Type B pancreatic cell (in vitro differentiated cells): ENCODE measurements at regions not wholly inside any gene's neighbourhood (a gene's known extent, or its start where the extent isn't known, plus 50 kb on each side); places are given as distances from the start of the nearest gene placed in this dataset.

Source experiments
- DNase-seq: peaks from one replicate; pipeline ENCODE4 v3.0.0; 2021; ENCODE audit warnings: mixed read lengths; ENCODE audit not compliant: unreplicated experiment; ENCODE audit errors: extremely low spot score
- H3K27ac Mint-ChIP-seq: 2 replicates; pipeline ENCODE4 v1.8.0; 2021; ENCODE audit warnings: mild to moderate bottlenecking, mixed read lengths
- H3K27me3 Mint-ChIP-seq: 2 replicates; pipeline ENCODE4 v1.8.0; 2021; ENCODE audit warnings: mixed read lengths
- H3K36me3 Mint-ChIP-seq: 2 replicates; pipeline ENCODE4 v1.8.0; 2021; ENCODE audit warnings: mixed read lengths
- H3K4me1 Mint-ChIP-seq: one replicate; pipeline ENCODE4 v1.8.0; 2021; ENCODE audit warnings: mixed read lengths; ENCODE audit not compliant: unreplicated experiment
- H3K4me3 Mint-ChIP-seq: 2 replicates; pipeline ENCODE4 v1.8.0; 2021; ENCODE audit warnings: mild to moderate bottlenecking, mixed read lengths
- H3K9me3 Mint-ChIP-seq: 2 replicates; pipeline ENCODE4 v1.8.0; 2021; ENCODE audit warnings: mixed read lengths
- CTCF ChIP-seq: fragments of 200-600 bp; sonication (generic); conservative IDR thresholded peaks from 2 replicates; pipeline ENCODE4 v1.5.0; 2021; ENCODE audit warnings: antibody characterized with exemption, mild to moderate bottlenecking

- Mint-ChIP-seq H3K27ac (peak overlapping the region; percentile 44), H3K4me3 (no peak overlapping the region), H3K27me3 (no peaks in the 10 kb centered on the region), H3K4me1 (peaks cover 56% of the 10 kb centered on the region), H3K36me3 (no peaks in the 10 kb centered on the region), H3K9me3 (peaks cover 3% of the 10 kb centered on the region)
- no peak for TF ChIP-seq CTCF
- no peak for DNase-seq
These were observed 72.1 kb upstream of the TENM4 start for GRCh38 chr11:79512706-79513469.

GRCh38 chr11:79510960-79511359 lies 70.1 kb upstream of the TENM4 start:
- Mint-ChIP-seq H3K27me3 (no peaks in the 10 kb centered on the region), H3K4me3 (no peak overlapping the region), H3K9me3 (peaks cover 3% of the 10 kb centered on the region), H3K27ac (no peak overlapping the region), H3K36me3 (no peaks in the 10 kb centered on the region), H3K4me1 (peaks cover 40% of the 10 kb centered on the region)
- DNase-seq = no peak
- TF ChIP-seq CTCF = no peak

DNA sequence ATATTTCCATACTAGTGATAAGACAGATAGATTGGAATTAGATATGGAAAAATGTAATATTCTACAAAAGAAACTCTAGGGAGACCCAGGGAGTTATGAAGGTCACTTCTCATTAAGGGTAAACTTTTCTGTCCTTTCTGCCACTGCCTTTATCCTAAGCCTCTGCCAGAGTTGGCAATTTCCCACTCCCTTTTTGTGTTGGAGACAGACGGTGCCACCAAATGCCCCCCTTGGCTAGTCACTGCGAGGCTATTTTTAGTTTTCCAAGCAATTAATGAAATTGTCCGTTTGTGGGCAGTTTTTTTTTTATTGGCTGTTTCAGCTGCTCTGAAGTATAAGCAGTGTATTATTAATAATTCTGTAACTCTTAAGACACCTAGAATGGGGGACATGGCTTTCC lies 67.6 kb upstream of the TENM4 start:
- peaks cover 22% of the 10 kb centered on the region for H3K4me1 Mint-ChIP-seq
- no peak for DNase-seq
- H3K9me3 Mint-ChIP-seq = peaks cover 5% of the 10 kb centered on the region
- H3K36me3 Mint-ChIP-seq = no peaks in the 10 kb centered on the region
- no peak overlapping the region for H3K27ac Mint-ChIP-seq
- H3K4me3 Mint-ChIP-seq = no peak overlapping the region
- H3K27me3 Mint-ChIP-seq = no peaks in the 10 kb centered on the region
- TF ChIP-seq CTCF = no peak

GRCh38 chr11:79507706-79508105 lies 66.9 kb upstream of the TENM4 start:
- H3K36me3 Mint-ChIP-seq = no peaks in the 10 kb centered on the region
- H3K9me3 Mint-ChIP-seq = peaks cover 5% of the 10 kb centered on the region
- no peak for DNase-seq
- no peak for TF ChIP-seq CTCF
- no peak overlapping the region for H3K27ac Mint-ChIP-seq
- no peak overlapping the region for H3K4me3 Mint-ChIP-seq
- no peaks in the 10 kb centered on the region for H3K27me3 Mint-ChIP-seq
- peaks cover 14% of the 10 kb centered on the region for H3K4me1 Mint-ChIP-seq

DNA sequence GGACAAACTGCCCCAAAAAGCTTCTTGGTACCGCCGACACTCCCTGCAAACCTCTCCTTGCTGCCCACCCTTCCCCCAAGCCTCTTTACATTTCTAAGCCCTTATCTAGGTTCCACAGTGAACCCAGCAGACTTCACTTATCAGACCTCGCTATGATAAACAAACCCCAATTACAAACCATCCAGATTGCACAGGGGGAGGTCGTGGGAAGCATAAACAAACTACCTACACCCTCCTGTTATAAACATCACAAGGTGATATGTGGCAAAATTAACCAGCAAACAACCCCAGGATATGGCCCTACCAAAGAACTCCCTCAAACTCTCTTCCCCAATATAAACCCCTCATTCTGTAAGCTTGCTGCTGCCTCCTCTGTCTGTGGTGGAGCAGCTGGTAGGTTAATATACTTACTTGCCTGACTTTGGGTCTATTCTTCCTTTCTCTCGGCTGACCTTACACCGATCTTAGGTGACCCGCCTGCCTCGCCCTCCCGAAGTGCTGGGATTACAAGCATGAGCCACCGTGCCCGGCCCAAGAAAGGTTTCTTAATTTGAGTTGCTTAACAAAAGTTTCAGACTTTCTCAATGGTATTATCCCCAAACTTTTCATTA lies 66.0 kb upstream of the TENM4 start:
- Mint-ChIP-seq H3K27me3 (no peaks in the 10 kb centered on the region), H3K36me3 (no peaks in the 10 kb centered on the region), H3K4me1 (peaks cover 7% of the 10 kb centered on the region), H3K4me3 (no peak overlapping the region), H3K27ac (no peak overlapping the region), H3K9me3 (peaks cover 5% of the 10 kb centered on the region)
- DNase-seq = no peak
- no peak for TF ChIP-seq CTCF
